ENCODE measurements at regions not wholly inside any gene's neighbourhood (a gene's known extent, or its start where the extent isn't known, plus 50 kb on each side); places are given as distances from the start of the nearest gene placed in this dataset.
A peak's percentile ranks its signal among the peaks of the same experiment; 100 is the strongest.
"Not testable (repeated sequence)": the region's sequence is repeated elsewhere in the genome, so short reads cannot be mapped to it uniquely, and the experiment has no call there.

DNA sequence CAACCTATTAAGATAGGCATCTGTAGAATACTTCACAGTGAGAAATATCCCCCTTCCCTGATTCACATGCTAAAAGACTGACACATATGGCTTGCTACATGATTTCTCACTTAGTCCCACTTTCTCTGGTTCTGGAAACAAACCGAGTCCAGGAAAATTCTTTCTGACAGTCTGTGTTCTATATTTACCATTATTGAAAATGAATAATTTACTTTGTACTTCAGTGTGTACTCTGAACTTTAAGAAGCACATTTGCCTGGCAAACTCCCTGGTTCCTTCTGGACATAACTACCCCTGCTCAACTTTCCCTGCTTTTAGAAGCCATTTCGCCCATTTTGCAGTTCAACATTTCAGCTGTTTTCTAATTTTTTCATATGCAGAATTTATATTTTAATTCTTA is 53.6 kb downstream of the APCS start:
- no peak for DNase-seq (ENCODE audit: low spot score)

GRCh38 chr1:159646687-159647086 is 59.1 kb downstream of the APCS start:
- DNase-seq (ENCODE audit: low spot score) = peak; percentile 28

DNA sequence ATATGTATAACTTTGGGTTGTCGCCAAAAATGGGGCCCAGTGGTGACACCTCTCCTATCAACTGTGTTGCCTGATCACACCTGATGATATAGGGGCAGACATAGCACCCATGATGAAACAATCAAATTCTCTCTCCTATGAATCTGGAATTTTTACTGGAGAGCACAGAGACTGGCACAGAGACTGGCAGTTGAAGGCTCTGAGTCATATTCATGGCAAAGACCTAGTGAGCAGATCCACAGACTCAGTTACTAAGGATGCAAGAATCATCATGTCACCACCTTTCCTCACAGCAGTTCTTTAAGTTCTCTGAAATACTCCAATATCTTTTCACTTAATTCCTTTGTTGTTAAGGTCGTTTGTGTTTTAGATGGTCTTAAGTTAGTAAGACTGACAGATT is 60.0 kb downstream of the APCS start:
- DNase-seq (ENCODE audit: low spot score) = no peak

DNA sequence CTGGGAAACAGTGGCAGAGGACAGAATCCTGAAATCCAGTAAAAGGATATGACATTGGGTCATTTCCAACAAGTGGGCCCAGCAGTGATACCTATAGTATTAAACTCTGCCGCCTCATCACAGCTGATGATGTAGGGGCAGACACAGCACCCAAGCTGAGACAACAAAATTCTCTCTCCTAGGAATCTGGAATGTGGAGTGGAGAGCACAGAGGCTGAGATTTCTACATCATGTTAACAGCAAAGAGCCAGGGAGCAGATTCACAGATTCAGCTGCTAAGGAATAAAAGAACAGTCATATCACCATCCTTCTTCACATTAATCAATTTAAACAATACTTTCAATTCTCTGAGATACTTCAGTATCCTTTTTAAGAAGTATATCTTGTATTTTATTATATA is 61.9 kb downstream of the CRP start:
- no peak for DNase-seq (ENCODE audit: low spot score)

GRCh38 chr1:159653201-159653600 is 61.2 kb downstream of the CRP start:
- DNase-seq (ENCODE audit: low spot score) = no peak

DNA sequence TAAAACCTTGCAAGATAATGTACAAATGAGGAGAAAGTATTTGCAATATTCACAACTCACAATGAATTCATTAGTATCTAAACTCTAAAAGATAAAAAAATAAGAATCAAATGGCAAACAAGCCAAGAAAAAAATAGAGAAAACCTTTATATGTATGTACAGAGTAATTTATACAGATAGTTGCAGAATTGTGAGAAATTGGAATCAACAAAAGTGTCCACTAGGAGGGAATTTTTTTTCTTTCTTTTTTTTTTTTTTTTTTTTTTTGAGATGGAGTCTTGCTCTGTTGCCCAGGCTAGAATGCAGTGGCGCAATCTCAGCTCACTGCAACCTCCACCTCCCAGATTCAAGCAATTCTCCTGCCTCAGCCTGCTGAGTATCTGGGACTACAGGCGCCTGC is 56.9 kb downstream of the CRP start:
- DNase-seq (ENCODE audit: low spot score) = not testable (repeated sequence)

Data from umbilical cord (tissue), 1 donor.